ENCODE measurements at regions not wholly inside any gene's neighbourhood (a gene's known extent, or its start where the extent isn't known, plus 50 kb on each side); places are given as distances from the start of the nearest gene placed in this dataset.

GRCh38 chr12:124487066-124487833 lies 80.2 kb downstream of the NCOR2 start:
- H3K27ac Mint-ChIP-seq, result peak overlapping the region; percentile 74
- TF ChIP-seq CTCF (conservative IDR thresholded peaks at IDR 0.05), result no peak
- no peaks in the 10 kb centered on the region for H3K9me3 ChIP-seq (ENCODE audit: control insufficient read depth, low read length)
- DNase-seq, result peak; percentile 47
- no peak overlapping the region for H3K9ac ChIP-seq (ENCODE audit: extremely low read depth, low read length, poor library complexity, severe bottlenecking)
- H3K4me3 Mint-ChIP-seq, result no peak overlapping the region
- H3K27ac ChIP-seq (ENCODE audit: low read depth, low read length), result peak overlapping the region; percentile 32
- no peak overlapping the region for H3K4me3 ChIP-seq (ENCODE audit: low read length)
- peaks cover 19% of the 10 kb centered on the region for H3K36me3 Mint-ChIP-seq (ENCODE audit: low read depth)
- 93 to 94% methylated on average over 23 to 27 of the region's 27 CpGs for WGBS, 2 experiments (ENCODE audit: insufficient coverage in 1 of 2, insufficient read length in 1 of 2)
- no peaks in the 10 kb centered on the region for H3K27me3 Mint-ChIP-seq (ENCODE audit: insufficient read depth)
- H3K27me3 ChIP-seq (ENCODE audit: control insufficient read depth, insufficient read depth, low read length, poor library complexity, severe bottlenecking), result no peaks in the 10 kb centered on the region
- no peaks in the 10 kb centered on the region for H3K4me1 ChIP-seq (ENCODE audit: control insufficient read depth, insufficient read depth, low read length)
- peaks cover 17% of the 10 kb centered on the region for H3K36me3 ChIP-seq (ENCODE audit: control insufficient read depth, insufficient read depth, low read length)
- no peaks in the 10 kb centered on the region for H3K9me3 Mint-ChIP-seq
- H3K4me1 Mint-ChIP-seq, result no peaks in the 10 kb centered on the region

- Mint-ChIP-seq H3K9me3 (no peaks in the 10 kb centered on the region), H3K36me3 (ENCODE audit: low read depth) (peaks cover 24% of the 10 kb centered on the region), H3K27me3 (ENCODE audit: insufficient read depth) (no peaks in the 10 kb centered on the region), H3K27ac (no peak overlapping the region), H3K4me3 (no peak overlapping the region), H3K4me1 (no peaks in the 10 kb centered on the region)
- H3K27ac ChIP-seq (ENCODE audit: low read depth, low read length), result peak overlapping the region; percentile 32
- no peak overlapping the region for H3K9ac ChIP-seq (ENCODE audit: extremely low read depth, low read length, poor library complexity, severe bottlenecking)
- H3K36me3 ChIP-seq (ENCODE audit: control insufficient read depth, insufficient read depth, low read length), result peaks cover 14% of the 10 kb centered on the region
- no peak for TF ChIP-seq CTCF (conservative IDR thresholded peaks at IDR 0.05)
- DNase-seq, result no peak
- no peaks in the 10 kb centered on the region for H3K27me3 ChIP-seq (ENCODE audit: control insufficient read depth, insufficient read depth, low read length, poor library complexity, severe bottlenecking)
- no peak overlapping the region for H3K4me3 ChIP-seq (ENCODE audit: low read length)
- no peaks in the 10 kb centered on the region for H3K4me1 ChIP-seq (ENCODE audit: control insufficient read depth, insufficient read depth, low read length)
- WGBS, 2 experiments (ENCODE audit: insufficient coverage in 1 of 2, insufficient read length in 1 of 2), result 94 to 95% methylated on average over 16 to 26 of the region's 26 CpGs
- no peaks in the 10 kb centered on the region for H3K9me3 ChIP-seq (ENCODE audit: control insufficient read depth, low read length)
Measured at GRCh38 chr12:124486346-124486963, 81.0 kb downstream of the NCOR2 start.

GRCh38 chr12:124485371-124485770 lies 82.0 kb downstream of the NCOR2 start:
- H3K36me3 Mint-ChIP-seq (ENCODE audit: low read depth), result peaks cover 26% of the 10 kb centered on the region
- 91 to 94% methylated on average over 18 of the region's 18 CpGs for WGBS, 2 experiments (ENCODE audit: insufficient coverage in 1 of 2, insufficient read length in 1 of 2)
- H3K4me1 Mint-ChIP-seq, result no peaks in the 10 kb centered on the region
- no peak for DNase-seq
- H3K27me3 Mint-ChIP-seq (ENCODE audit: insufficient read depth), result no peaks in the 10 kb centered on the region
- no peaks in the 10 kb centered on the region for H3K9me3 Mint-ChIP-seq
- H3K4me3 Mint-ChIP-seq, result no peak overlapping the region
- no peaks in the 10 kb centered on the region for H3K9me3 ChIP-seq (ENCODE audit: control insufficient read depth, low read length)
- H3K9ac ChIP-seq (ENCODE audit: extremely low read depth, low read length, poor library complexity, severe bottlenecking), result no peak overlapping the region
- H3K27ac ChIP-seq (ENCODE audit: low read depth, low read length), result no peak overlapping the region
- no peaks in the 10 kb centered on the region for H3K27me3 ChIP-seq (ENCODE audit: control insufficient read depth, insufficient read depth, low read length, poor library complexity, severe bottlenecking)
- no peak for TF ChIP-seq CTCF (conservative IDR thresholded peaks at IDR 0.05)
- H3K36me3 ChIP-seq (ENCODE audit: control insufficient read depth, insufficient read depth, low read length), result peaks cover 9% of the 10 kb centered on the region
- H3K27ac Mint-ChIP-seq, result no peak overlapping the region
- H3K4me3 ChIP-seq (ENCODE audit: low read length), result no peak overlapping the region
- H3K4me1 ChIP-seq (ENCODE audit: control insufficient read depth, insufficient read depth, low read length), result no peaks in the 10 kb centered on the region

Measured in endodermal cell (in vitro differentiated cells).